Loucy (cell line): ENCODE measurements at regions not wholly inside any gene's neighbourhood (a gene's known extent, or its start where the extent isn't known, plus 50 kb on each side); places are given as distances from the start of the nearest gene placed in this dataset.

Experiments
- H2AFZ ChIP-seq: fragments of 200-600 bp; sonication (generic); 2 replicates; pipeline ENCODE4 v1.6.0; 2016; ENCODE audit warnings: antibody characterized with exemption, mild to moderate bottlenecking, low read length, moderate library complexity
- H3F3A ChIP-seq: fragments of 200-600 bp; 2 replicates; pipeline ENCODE4 v1.6.0; 2016; ENCODE audit warnings: antibody characterized with exemption, low read depth, mild to moderate bottlenecking
- H3K27me3 ChIP-seq: fragments of 200-600 bp; sonication (generic); 2 replicates; pipeline ENCODE4 v1.6.1; 2014; ENCODE audit warnings: low read length, mild to moderate bottlenecking; ENCODE audit not compliant: insufficient read depth, poor library complexity, severe bottlenecking
- H3K36me3 ChIP-seq: fragments of 200-600 bp; sonication (generic); 2 replicates; pipeline ENCODE4 v1.6.1; 2016; ENCODE audit warnings: low read length; ENCODE audit not compliant: insufficient read depth
- H3K4me1 ChIP-seq: fragments of 200-600 bp; sonication (generic); 2 replicates; pipeline ENCODE4 v1.5.1; 2014; ENCODE audit warnings: low read length, mild to moderate bottlenecking; ENCODE audit not compliant: insufficient read depth, poor library complexity, severe bottlenecking
- H3K4me2 ChIP-seq: fragments of 200-600 bp; sonication (generic); 2 replicates; pipeline ENCODE4 v1.6.0; 2014; ENCODE audit warnings: antibody characterized with exemption, low read length, low read depth, mild to moderate bottlenecking; ENCODE audit not compliant: poor library complexity, severe bottlenecking
- H3K4me3 ChIP-seq: fragments of 200-600 bp; sonication (generic); 2 replicates; pipeline ENCODE4 v1.5.1; 2014; ENCODE audit warnings: low read length, mild to moderate bottlenecking, mixed read lengths; ENCODE audit not compliant: poor library complexity, severe bottlenecking
- H3K79me2 ChIP-seq: fragments of 200-600 bp; sonication (generic); 2 replicates; pipeline ENCODE4 v1.6.1; 2014; ENCODE audit warnings: low read length; ENCODE audit not compliant: insufficient read depth
- H3K9ac ChIP-seq: fragments of 200-600 bp; sonication (generic); 2 replicates; pipeline ENCODE4 v1.6.0; 2014; ENCODE audit warnings: mild to moderate bottlenecking, low read depth, low read length, moderate library complexity; ENCODE audit not compliant: poor library complexity, severe bottlenecking
- H3K9me2 ChIP-seq: fragments of 200-600 bp; sonication (generic); replicated peaks from 2 replicates; pipeline ENCODE4 v1.6.1; 2016; ENCODE audit warnings: low read depth, low read length, mixed read lengths
- H3K9me3 ChIP-seq: fragments of 200-600 bp; sonication (generic); 2 replicates; pipeline ENCODE4 v1.6.1; 2014; ENCODE audit warnings: mild to moderate bottlenecking, antibody characterized with exemption, low read length, low read depth; ENCODE audit not compliant: insufficient read depth
- H4K20me1 ChIP-seq: fragments of 200-600 bp; sonication (generic); 2 replicates; pipeline ENCODE4 v1.6.0; 2014; ENCODE audit warnings: antibody characterized with exemption, low read length, mild to moderate bottlenecking; ENCODE audit not compliant: insufficient read depth, poor library complexity, severe bottlenecking
- EZH2phosphoT487 ChIP-seq: fragments of 200-600 bp; IDR thresholded peaks from 2 replicates; pipeline ENCODE4 v1.6.1; 2018; ENCODE audit warnings: antibody characterized with exemption, mild to moderate bottlenecking, moderate library complexity, borderline replicate concordance
- TF ChIP-seq, protein P1 (sequence below): fragments of 200-600 bp; sonication (generic); conservative IDR thresholded peaks from 2 replicates; pipeline ENCODE4 v1.5.1; 2014; ENCODE audit warnings: mild to moderate bottlenecking, antibody characterized with exemption, low read length

- Histone ChIP-seq H3K9me2 (no peaks in the 10 kb centered on the region), H2AFZ (no peak overlapping the region), H3K27me3 (no peaks in the 10 kb centered on the region), H3K4me3 (no peak overlapping the region), H3F3A (no peaks in the 10 kb centered on the region), H3K4me1 (no peaks in the 10 kb centered on the region), H3K79me2 (no peaks in the 10 kb centered on the region), H3K36me3 (no peaks in the 10 kb centered on the region), H3K9ac (no peak overlapping the region), H3K9me3 (0 out of 2 replicates have a peak, but pooled peaks cover 4% of the 10 kb centered on the region), H4K20me1 (no peaks in the 10 kb centered on the region), H3K4me2 (no peak overlapping the region)
- no peak for TF ChIP-seq EZH2phosphoT487
- TF ChIP-seq, protein P1, sequence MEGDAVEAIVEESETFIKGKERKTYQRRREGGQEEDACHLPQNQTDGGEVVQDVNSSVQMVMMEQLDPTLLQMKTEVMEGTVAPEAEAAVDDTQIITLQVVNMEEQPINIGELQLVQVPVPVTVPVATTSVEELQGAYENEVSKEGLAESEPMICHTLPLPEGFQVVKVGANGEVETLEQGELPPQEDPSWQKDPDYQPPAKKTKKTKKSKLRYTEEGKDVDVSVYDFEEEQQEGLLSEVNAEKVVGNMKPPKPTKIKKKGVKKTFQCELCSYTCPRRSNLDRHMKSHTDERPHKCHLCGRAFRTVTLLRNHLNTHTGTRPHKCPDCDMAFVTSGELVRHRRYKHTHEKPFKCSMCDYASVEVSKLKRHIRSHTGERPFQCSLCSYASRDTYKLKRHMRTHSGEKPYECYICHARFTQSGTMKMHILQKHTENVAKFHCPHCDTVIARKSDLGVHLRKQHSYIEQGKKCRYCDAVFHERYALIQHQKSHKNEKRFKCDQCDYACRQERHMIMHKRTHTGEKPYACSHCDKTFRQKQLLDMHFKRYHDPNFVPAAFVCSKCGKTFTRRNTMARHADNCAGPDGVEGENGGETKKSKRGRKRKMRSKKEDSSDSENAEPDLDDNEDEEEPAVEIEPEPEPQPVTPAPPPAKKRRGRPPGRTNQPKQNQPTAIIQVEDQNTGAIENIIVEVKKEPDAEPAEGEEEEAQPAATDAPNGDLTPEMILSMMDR = no peak
Observed at GRCh38 chr1:242842094-242842493, 317.6 kb upstream of the PLD5 start.

DNA sequence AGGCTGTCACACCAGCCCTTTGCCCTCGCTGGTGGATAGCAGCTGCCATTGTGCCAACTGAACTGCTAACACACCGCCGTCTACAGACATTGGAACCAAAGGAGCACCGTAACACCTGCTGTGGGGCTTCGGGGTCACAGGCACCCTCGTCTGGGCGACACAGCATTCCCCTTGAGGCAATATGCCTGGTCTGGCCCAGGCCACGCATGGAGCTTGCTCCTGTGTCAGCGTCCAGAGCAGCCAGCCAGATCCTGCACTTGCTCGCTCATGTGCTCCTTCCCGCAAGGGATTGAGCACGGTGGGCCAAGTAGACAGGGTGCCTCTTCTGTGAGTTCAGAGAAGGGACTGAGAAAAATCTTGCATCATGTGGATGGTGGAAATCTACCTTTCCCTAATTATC, 314.6 kb upstream of the PLD5 start:
- Histone ChIP-seq H3K4me1 (no peaks in the 10 kb centered on the region), H4K20me1 (no peaks in the 10 kb centered on the region), H3K9me2 (no peaks in the 10 kb centered on the region), H3F3A (no peaks in the 10 kb centered on the region), H3K9me3 (0 out of 2 replicates have a peak, but pooled peaks cover 4% of the 10 kb centered on the region), H3K36me3 (no peaks in the 10 kb centered on the region), H3K4me2 (no peak overlapping the region), H2AFZ (no peak overlapping the region), H3K27me3 (no peaks in the 10 kb centered on the region), H3K9ac (no peak overlapping the region), H3K4me3 (no peak overlapping the region), H3K79me2 (no peaks in the 10 kb centered on the region)
- TF ChIP-seq, protein P1 = no peak
- TF ChIP-seq EZH2phosphoT487 = no peak

GRCh38 chr1:242836423-242836822, 311.9 kb upstream of the PLD5 start:
- TF ChIP-seq, protein P1 = no peak
- no peak for TF ChIP-seq EZH2phosphoT487
- Histone ChIP-seq H3K4me3 (no peak overlapping the region), H3F3A (no peaks in the 10 kb centered on the region), H3K4me2 (no peak overlapping the region), H4K20me1 (no peaks in the 10 kb centered on the region), H2AFZ (no peak overlapping the region), H3K36me3 (no peaks in the 10 kb centered on the region), H3K79me2 (no peaks in the 10 kb centered on the region), H3K27me3 (no peaks in the 10 kb centered on the region), H3K4me1 (no peaks in the 10 kb centered on the region), H3K9me2 (no peaks in the 10 kb centered on the region), H3K9ac (no peak overlapping the region), H3K9me3 (0 out of 2 replicates have a peak, but pooled peaks cover 4% of the 10 kb centered on the region)
